Panc1 (cell line): ENCODE measurements at regions not wholly inside any gene's neighbourhood (a gene's known extent, or its start where the extent isn't known, plus 50 kb on each side); places are given as distances from the start of the nearest gene placed in this dataset.
"Not testable (repeated sequence)": the region's sequence is repeated elsewhere in the genome, so short reads cannot be mapped to it uniquely, and the experiment has no call there.

Experiments used
- ATAC-seq: fragments of 200-7000 bp; cut with Tn5 transposase; 2 replicates; pipeline ENCODE4 v1.9.1; 2020; ENCODE audit warnings: mild to moderate bottlenecking, moderate library complexity
- BruUV-seq: library from RNA; stranded (reverse); fragments of 400-500 nt; replicated peaks from 2 replicates; lab custom pipeline; 2021; lab: Mats Ljungman, UMichigan
- CTCF ChIA-PET: fragments of 300-600 bp; sonication (Branson Sonifier 250); formaldehyde crosslinking; loops from one replicate; lab custom pipeline; 2022; ENCODE audit warnings: antibody characterized with exemption; lab: Charles Lee
- POLR2A ChIA-PET: fragments of 300-600 bp; sonication (Branson Sonifier 250); formaldehyde crosslinking; loops from one replicate; lab custom pipeline; 2022; ENCODE audit warnings: antibody characterized with exemption; lab: Charles Lee
- DNase-seq: peaks from one replicate; pipeline ENCODE4 v3.0.0-alpha.2; 2010; ENCODE audit warnings: low read depth, low spot score
- H3K27ac ChIP-seq: 2 replicates; pipeline ENCODE4 v1.5.1; 2011; ENCODE audit warnings: mild to moderate bottlenecking, low read length, inconsistent platforms
- H3K27me3 ChIP-seq: fragments of 200-500 bp; sonication (Bioruptor generic); 2 replicates; pipeline ENCODE4 v1.6.0; 2014; ENCODE audit warnings: low read length, inconsistent platforms; ENCODE audit not compliant: control insufficient read depth, insufficient read depth
- H3K36me3 ChIP-seq: fragments of 200-500 bp; sonication (Bioruptor generic); 2 replicates; pipeline ENCODE4 v1.5.1; 2014; ENCODE audit warnings: inconsistent platforms, mild to moderate bottlenecking, low read length, moderate library complexity; ENCODE audit not compliant: control insufficient read depth, insufficient read depth
- H3K4me1 ChIP-seq: 2 replicates; pipeline ENCODE4 v1.5.1; 2011; ENCODE audit warnings: inconsistent platforms, mild to moderate bottlenecking, low read length, moderate library complexity; ENCODE audit not compliant: control insufficient read depth, insufficient read depth
- H3K4me3 ChIP-seq, 2 experiments: 2 replicates each; pipeline ENCODE4 v1.5.1; 2011 to 2012; ENCODE audit warnings: low read depth in 2 of 2, low read length in 2 of 2, mild to moderate bottlenecking in 2 of 2, inconsistent platforms in 1 of 2, moderate library complexity in 1 of 2
- H3K9me3 ChIP-seq: fragments of 200-500 bp; sonication (Bioruptor generic); 2 replicates; pipeline ENCODE4 v1.5.1; 2014; ENCODE audit warnings: low read depth, mild to moderate bottlenecking, inconsistent platforms, low read length, moderate library complexity; ENCODE audit not compliant: control insufficient read depth, insufficient read depth
- CTCF ChIP-seq: fragments of 450-650 bp; IDR thresholded peaks from 2 replicates; pipeline ENCODE4 v1.5.1; 2017; ENCODE audit warnings: mild to moderate bottlenecking
- POLR2AphosphoS5 ChIP-seq: IDR thresholded peaks from 2 replicates; pipeline ENCODE4 v1.6.1; 2012; ENCODE audit warnings: mild to moderate bottlenecking, low read depth, low read length, moderate library complexity
- REST ChIP-seq, 2 experiments: IDR thresholded peaks; 2 replicates each; pipeline ENCODE4 v1.6.1; 2011 to 2012; ENCODE audit warnings: low read depth in 2 of 2, control low read depth in 1 of 2, low read length in 1 of 2, mild to moderate bottlenecking in 1 of 2, moderate library complexity in 1 of 2; ENCODE audit not compliant: insufficient read depth in 1 of 2
- SIN3A ChIP-seq: IDR thresholded peaks from 2 replicates; pipeline ENCODE4 v1.6.1; 2012; ENCODE audit warnings: low read depth, mild to moderate bottlenecking, low read length, moderate library complexity, borderline replicate concordance; ENCODE audit not compliant: insufficient read depth
- TCF7L2 ChIP-seq: IDR thresholded peaks from 2 replicates; pipeline ENCODE4 v1.6.1; 2011; ENCODE audit warnings: mild to moderate bottlenecking, low read depth, low read length, inconsistent platforms
- in situ Hi-C: cut with HindIII; loops from 2 replicates; pipeline ENCODE4 v1.10.0; 2016; ENCODE audit warnings: low sequenced_read_pairs, low pct_unique_long_range_greater_than_20kb
- intact Hi-C: fragments of 100-400 bp; cut with micrococcal nuclease; formaldehyde crosslinking; loops from one replicate; pipeline ENCODE4 v1.10.0; 2022; ENCODE audit not compliant: unreplicated experiment

GRCh38 chr21:17295997-17296396 lies 216.8 kb upstream of the CXADR start:
- in situ Hi-C loops (no loop called here), intact Hi-C loops (no loop called here)
- TF ChIP-seq SIN3A: no peak
- TF ChIP-seq TCF7L2: no peak
- no peak for TF ChIP-seq POLR2AphosphoS5
- no peak for TF ChIP-seq CTCF
- no peak for TF ChIP-seq REST (IDR thresholded peaks at IDR 0.05; ENCODE audit: insufficient read depth in 1 of 2, low read depth in 2 of 2, low read length in 1 of 2)
- no peaks in the 10 kb centered on the region for H3K36me3 ChIP-seq
- no peak for ATAC-seq
- CTCF ChIA-PET: no interaction called here
- no peaks in the 10 kb centered on the region for H3K9me3 ChIP-seq
- POLR2A ChIA-PET: interaction anchor here (0.7 kb wide), 1 partner anchor 80 kb away, joined by 4 read pairs; no protein-coding TSS in a partner anchor
- no peak overlapping the region for H3K27ac ChIP-seq
- no TSS peak for BruUV-seq
- no peak overlapping the region for H3K4me3 ChIP-seq
- H3K4me1 ChIP-seq: no peaks in the 10 kb centered on the region
- H3K27me3 ChIP-seq: no peaks in the 10 kb centered on the region
- no peak for DNase-seq

- CTCF ChIA-PET, H3K9me3 ChIP-seq, H3K36me3 ChIP-seq, POLR2A ChIA-PET, intact Hi-C loops, H3K4me1 ChIP-seq, BruUV-seq, H3K4me3 ChIP-seq, H3K27ac ChIP-seq, DNase-seq, H3K27me3 ChIP-seq, in situ Hi-C loops, ATAC-seq: not testable (repeated sequence)
Observed at GRCh38 chr21:17299576-17299975, 213.3 kb upstream of the CXADR start.

- BruUV-seq, H3K36me3 ChIP-seq, H3K4me3 ChIP-seq, H3K27me3 ChIP-seq, DNase-seq, H3K4me1 ChIP-seq, ATAC-seq, POLR2A ChIA-PET, H3K9me3 ChIP-seq, CTCF ChIA-PET, intact Hi-C loops, in situ Hi-C loops, H3K27ac ChIP-seq: not testable (repeated sequence)
Observed at GRCh38 chr21:17327715-17328114, 185.1 kb upstream of the CXADR start.
